NAMALWA (cell line): ENCODE measurements at regions not wholly inside any gene's neighbourhood (a gene's known extent, or its start where the extent isn't known, plus 50 kb on each side); places are given as distances from the start of the nearest gene placed in this dataset.

Experiments
- DNase-seq: peaks from one replicate; pipeline ENCODE4 v3.0.0-alpha.2; 2015; ENCODE audit warnings: low spot score

- DNase-seq, result no peak
Measured at GRCh38 chr2:5990086-5990485, 297.9 kb downstream of the SOX11 start.

GRCh38 chr2:5991305-5991968, 299.3 kb downstream of the SOX11 start:
- no peak for DNase-seq

- DNase-seq, result no peak
Measured at GRCh38 chr2:5995832-5996231, 303.6 kb downstream of the SOX11 start.

- no peak for DNase-seq
Measured at GRCh38 chr2:6008186-6008585, 316.0 kb downstream of the SOX11 start.

GRCh38 chr2:6008726-6009125, 316.5 kb downstream of the SOX11 start:
- no peak for DNase-seq

GRCh38 chr2:6010163-6010562, 318.0 kb downstream of the SOX11 start:
- DNase-seq, result no peak

GRCh38 chr2:6011921-6012320, 319.7 kb downstream of the SOX11 start:
- DNase-seq, result no peak

GRCh38 chr2:6017736-6018286, 325.6 kb downstream of the SOX11 start:
- no peak for DNase-seq

GRCh38 chr2:6024229-6024628, 332.0 kb downstream of the SOX11 start:
- no peak for DNase-seq

GRCh38 chr2:6024784-6025183, 332.6 kb downstream of the SOX11 start:
- no peak for DNase-seq

- no peak for DNase-seq
Measured at GRCh38 chr2:6025391-6025790, 333.2 kb downstream of the SOX11 start.

- no peak for DNase-seq
Measured at GRCh38 chr2:6027066-6027465, 334.9 kb downstream of the SOX11 start.

- no peak for DNase-seq
Measured at GRCh38 chr2:6031200-6031867, 339.1 kb downstream of the SOX11 start.

- no peak for DNase-seq
Measured at GRCh38 chr2:6036211-6036610, 344.0 kb downstream of the SOX11 start.

GRCh38 chr2:6043238-6043637, 351.1 kb downstream of the SOX11 start:
- no peak for DNase-seq

- no peak for DNase-seq
Measured at GRCh38 chr2:6052649-6053048, 360.5 kb downstream of the SOX11 start.

- no peak for DNase-seq
Measured at GRCh38 chr2:6053743-6054142, 361.6 kb downstream of the SOX11 start.

- no peak for DNase-seq
Measured at GRCh38 chr2:6054161-6054671, 362.0 kb downstream of the SOX11 start.

GRCh38 chr2:6060992-6061663, 368.9 kb downstream of the SOX11 start:
- DNase-seq, result no peak

GRCh38 chr2:6064757-6065156, 372.6 kb downstream of the SOX11 start:
- DNase-seq, result no peak

GRCh38 chr2:6065703-6066102, 373.5 kb downstream of the SOX11 start:
- DNase-seq, result no peak

GRCh38 chr2:6067089-6067488, 374.9 kb downstream of the SOX11 start:
- DNase-seq, result no peak

- DNase-seq, result no peak
Measured at GRCh38 chr2:6067806-6068205, 375.6 kb downstream of the SOX11 start.
